ENCODE measurements at regions not wholly inside any gene's neighbourhood (a gene's known extent, or its start where the extent isn't known, plus 50 kb on each side); places are given as distances from the start of the nearest gene placed in this dataset.

GRCh38 chr13:32882691-32883090, 133.5 kb upstream of the KL start:
- no peak for DNase-seq (ENCODE audit: low read depth)
- H3K4me3 ChIP-seq (ENCODE audit: low read length): no peak overlapping the region
- TF ChIP-seq CTCF (IDR thresholded peaks at IDR 0.05; ENCODE audit: insufficient read depth, low read depth, low read length, missing control alignments): no peak

- no peak for DNase-seq (ENCODE audit: low read depth)
- no peak for TF ChIP-seq CTCF (IDR thresholded peaks at IDR 0.05; ENCODE audit: insufficient read depth, low read depth, low read length, missing control alignments)
- no peak overlapping the region for H3K4me3 ChIP-seq (ENCODE audit: low read length)
Measured at GRCh38 chr13:32883474-32883873, 132.7 kb upstream of the KL start.

- no peak for DNase-seq (ENCODE audit: low read depth)
- no peak for TF ChIP-seq CTCF (IDR thresholded peaks at IDR 0.05; ENCODE audit: insufficient read depth, low read depth, low read length, missing control alignments)
- no peak overlapping the region for H3K4me3 ChIP-seq (ENCODE audit: low read length)
Measured at GRCh38 chr13:32887617-32888016, 128.6 kb upstream of the KL start.

GRCh38 chr13:32889986-32890565, 126.1 kb upstream of the KL start:
- H3K4me3 ChIP-seq (ENCODE audit: low read length): no peak overlapping the region
- no peak for DNase-seq (ENCODE audit: low read depth)
- no peak for TF ChIP-seq CTCF (IDR thresholded peaks at IDR 0.05; ENCODE audit: insufficient read depth, low read depth, low read length, missing control alignments)

- no peak for TF ChIP-seq CTCF (IDR thresholded peaks at IDR 0.05; ENCODE audit: insufficient read depth, low read depth, low read length, missing control alignments)
- DNase-seq (ENCODE audit: low read depth): no peak
- no peak overlapping the region for H3K4me3 ChIP-seq (ENCODE audit: low read length)
Measured at GRCh38 chr13:32893176-32893575, 123.0 kb upstream of the KL start.

- peak; percentile 71 for DNase-seq (ENCODE audit: low read depth)
- no peak overlapping the region for H3K4me3 ChIP-seq (ENCODE audit: low read length)
- no peak for TF ChIP-seq CTCF (IDR thresholded peaks at IDR 0.05; ENCODE audit: insufficient read depth, low read depth, low read length, missing control alignments)
Measured at GRCh38 chr13:32894589-32895001, 121.6 kb upstream of the KL start.

GRCh38 chr13:32895296-32895695, 120.9 kb upstream of the KL start:
- no peak for TF ChIP-seq CTCF (IDR thresholded peaks at IDR 0.05; ENCODE audit: insufficient read depth, low read depth, low read length, missing control alignments)
- DNase-seq (ENCODE audit: low read depth): no peak

More at GRCh38 chr13:32895296-32895695, 120.9 kb upstream of the KL start:
- no peak overlapping the region for H3K4me3 ChIP-seq (ENCODE audit: low read length)

Data from epithelial cell of esophagus (primary cell).